Activated CD8-positive, alpha-beta memory T cell treated with anti-CD3 and anti-CD28 coated beads, Interleukin-2, amount 50 U/mL, for 4 hours (primary cell): ENCODE measurements at regions not wholly inside any gene's neighbourhood (a gene's known extent, or its start where the extent isn't known, plus 50 kb on each side); places are given as distances from the start of the nearest gene placed in this dataset.
A peak's percentile ranks its signal among the peaks of the same experiment; 100 is the strongest.
"Not testable (repeated sequence)": the region's sequence is repeated elsewhere in the genome, so short reads cannot be mapped to it uniquely, and the experiment has no call there.

Experiments used
- DNase-seq: peaks from one replicate; pipeline ENCODE4 v3.0.0-alpha.2; 2020

GRCh38 chr14:22233377-22233776 is 355.6 kb downstream of the DAD1 start:
- no peak for DNase-seq

GRCh38 chr14:22232933-22233332 is 356.1 kb downstream of the DAD1 start:
- no peak for DNase-seq

GRCh38 chr14:22232486-22232885 is 356.5 kb downstream of the DAD1 start:
- DNase-seq = no peak

GRCh38 chr14:22231018-22231417 is 358.0 kb downstream of the DAD1 start:
- peak; percentile 13 for DNase-seq

DNA sequence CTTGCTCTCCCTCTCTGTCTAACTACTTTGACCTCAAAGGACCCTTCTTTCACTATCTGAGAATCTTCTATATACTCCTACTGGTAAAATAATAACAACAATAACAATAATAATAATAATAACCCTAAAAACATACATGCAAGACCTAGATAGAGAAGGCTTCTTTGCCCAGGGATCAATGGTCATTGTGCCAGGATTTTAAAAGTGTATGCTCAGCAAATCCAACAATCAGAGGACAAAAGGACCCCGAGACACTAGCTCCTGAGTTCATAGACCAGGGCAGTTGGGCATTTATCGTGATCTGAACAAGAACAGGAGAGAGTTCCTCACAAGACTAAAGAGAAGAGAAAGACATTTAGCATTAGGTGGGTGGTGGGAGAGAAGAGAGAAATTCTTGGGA is 358.5 kb downstream of the DAD1 start:
- no peak for DNase-seq

- DNase-seq = no peak
Measured at GRCh38 chr14:22227084-22227483, 361.9 kb downstream of the DAD1 start.

DNA sequence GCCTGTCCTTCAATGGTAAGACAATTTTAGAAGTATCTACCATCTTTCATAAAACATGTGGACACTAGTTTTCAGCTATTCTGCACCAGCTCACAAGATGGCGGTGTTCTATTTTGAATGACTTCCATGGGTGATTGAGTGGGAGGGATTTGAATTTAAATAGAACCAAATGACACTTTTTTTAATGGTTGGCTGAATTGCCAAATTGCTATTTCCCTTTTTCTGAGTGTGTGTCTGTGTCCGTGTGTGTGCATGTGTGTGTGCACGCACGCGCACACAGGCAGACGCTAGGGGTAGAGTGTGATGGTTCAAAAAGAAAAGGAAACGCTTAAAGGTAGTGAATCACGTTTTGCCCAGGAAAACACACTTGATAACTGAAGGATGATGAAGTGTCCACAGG is 362.6 kb downstream of the DAD1 start:
- no peak for DNase-seq

GRCh38 chr14:22225516-22226140 is 363.4 kb downstream of the DAD1 start:
- DNase-seq = no peak

DNA sequence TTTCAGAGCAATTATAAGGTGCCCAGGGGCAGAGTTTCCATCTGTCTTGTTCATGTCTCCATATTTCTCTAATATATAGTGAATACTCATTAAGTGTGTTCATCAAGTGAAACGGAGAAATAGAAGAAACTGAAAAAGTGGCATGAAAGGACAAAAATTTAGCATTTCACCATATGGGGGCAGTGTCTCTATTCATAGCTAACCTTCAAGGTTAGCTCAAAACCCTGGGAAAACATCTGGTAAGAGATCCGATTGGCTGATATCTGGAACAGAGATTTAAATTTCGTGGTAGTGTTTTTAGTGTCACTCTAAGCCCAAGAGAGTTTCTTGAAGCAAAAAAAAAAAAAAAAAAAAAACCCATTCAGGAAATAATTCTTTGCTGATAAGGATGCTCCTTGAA is 367.5 kb downstream of the DAD1 start:
- DNase-seq = no peak

DNA sequence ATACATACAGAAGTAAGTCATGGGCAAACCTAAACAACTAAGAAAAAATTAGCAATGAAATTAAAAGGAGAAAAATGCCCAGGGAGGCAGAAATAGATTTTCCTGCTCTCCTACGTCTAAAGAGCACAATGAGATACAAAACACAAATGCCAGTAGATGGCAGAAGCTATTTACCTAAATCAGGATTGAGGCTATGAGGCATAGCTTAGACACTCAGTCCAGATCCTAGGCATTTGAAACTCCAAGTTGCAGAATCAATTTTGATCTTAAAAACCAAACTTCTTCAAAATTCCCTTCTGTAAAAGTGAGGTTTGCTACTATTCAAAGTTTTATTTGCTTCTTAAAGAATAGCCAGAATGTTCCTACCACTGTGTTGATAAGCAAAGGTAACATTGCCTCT is 368.6 kb downstream of the DAD1 start:
- no peak for DNase-seq

GRCh38 chr14:22218728-22219127 is 370.3 kb downstream of the DAD1 start:
- DNase-seq = no peak

DNA sequence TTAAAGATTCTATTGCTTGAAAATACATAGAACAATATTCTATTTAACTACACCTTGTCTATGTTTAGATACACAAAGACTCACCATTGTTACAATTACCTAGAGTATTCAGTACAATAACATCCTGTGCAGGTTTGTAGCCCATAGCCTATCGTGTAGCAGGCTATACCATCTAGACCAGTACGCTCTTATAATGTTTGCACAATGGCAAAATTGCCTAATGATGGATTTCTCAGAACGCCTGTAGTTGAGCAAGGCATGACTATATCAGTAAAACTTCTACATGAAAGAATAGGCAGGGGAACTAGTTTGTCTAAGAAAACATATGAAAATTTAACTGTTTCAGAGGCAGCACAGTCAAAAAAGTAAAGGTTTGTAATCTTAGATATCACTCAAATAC is 375.9 kb downstream of the DAD1 start:
- no peak for DNase-seq

- DNase-seq = no peak
Measured at GRCh38 chr14:22210906-22211305, 378.1 kb downstream of the DAD1 start.

DNA sequence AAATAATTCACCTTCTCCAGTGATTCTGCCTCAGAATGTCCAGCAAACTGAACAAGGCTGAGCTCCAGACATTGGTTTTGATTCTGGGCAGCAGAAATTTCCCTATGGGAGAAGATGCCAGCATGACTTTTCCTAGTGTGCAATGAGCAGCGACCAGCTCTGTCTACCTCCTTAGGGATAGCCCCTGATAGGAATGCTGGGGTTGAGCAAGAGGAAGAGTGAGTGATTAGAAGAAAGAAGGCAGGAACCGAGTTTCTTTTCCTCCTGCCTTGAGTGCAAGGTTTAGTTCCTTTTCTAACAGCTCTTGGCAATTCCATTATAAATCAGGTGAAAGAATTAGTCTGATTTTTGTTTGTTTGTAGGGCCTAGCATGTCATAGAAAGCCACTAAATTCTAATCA is 379.0 kb downstream of the DAD1 start:
- no peak for DNase-seq

DNA sequence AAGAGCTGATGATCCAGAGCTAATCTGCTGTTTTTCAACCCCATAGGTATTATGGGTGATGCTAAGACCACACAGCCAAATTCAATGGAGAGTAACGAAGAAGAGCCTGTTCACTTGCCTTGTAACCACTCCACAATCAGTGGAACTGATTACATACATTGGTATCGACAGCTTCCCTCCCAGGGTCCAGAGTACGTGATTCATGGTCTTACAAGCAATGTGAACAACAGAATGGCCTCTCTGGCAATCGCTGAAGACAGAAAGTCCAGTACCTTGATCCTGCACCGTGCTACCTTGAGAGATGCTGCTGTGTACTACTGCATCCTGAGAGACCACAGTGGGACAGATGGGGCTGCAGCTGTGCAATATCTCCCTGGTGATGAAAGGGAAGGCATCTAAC is 386.0 kb downstream of the DAD1 start:
- no peak for DNase-seq

GRCh38 chr14:22202313-22202712 is 386.7 kb downstream of the DAD1 start:
- DNase-seq = no peak

GRCh38 chr14:22200977-22201605 is 387.9 kb downstream of the DAD1 start:
- no peak for DNase-seq

DNA sequence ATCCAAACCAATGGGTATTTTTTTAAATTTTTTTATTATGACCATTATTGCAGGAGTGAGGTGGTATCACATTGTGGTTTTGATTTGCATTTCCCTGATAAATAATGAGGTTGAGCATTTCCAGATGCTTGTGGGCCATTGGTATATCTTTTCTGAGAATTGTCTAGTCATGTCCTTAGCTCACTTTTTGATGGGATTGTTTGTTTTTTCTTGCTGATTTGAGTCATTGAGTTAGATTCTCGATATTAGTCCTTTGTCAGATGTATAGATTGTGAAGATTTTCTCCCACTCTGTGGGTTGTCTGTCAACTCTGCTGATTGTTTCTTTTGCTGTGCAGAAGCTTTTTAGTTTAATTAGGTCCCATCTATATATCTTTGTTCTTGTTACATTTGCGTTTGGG is 388.9 kb downstream of the DAD1 start:
- not testable (repeated sequence) for DNase-seq

GRCh38 chr14:22194664-22195063 is 394.4 kb downstream of the DAD1 start:
- no peak for DNase-seq

DNA sequence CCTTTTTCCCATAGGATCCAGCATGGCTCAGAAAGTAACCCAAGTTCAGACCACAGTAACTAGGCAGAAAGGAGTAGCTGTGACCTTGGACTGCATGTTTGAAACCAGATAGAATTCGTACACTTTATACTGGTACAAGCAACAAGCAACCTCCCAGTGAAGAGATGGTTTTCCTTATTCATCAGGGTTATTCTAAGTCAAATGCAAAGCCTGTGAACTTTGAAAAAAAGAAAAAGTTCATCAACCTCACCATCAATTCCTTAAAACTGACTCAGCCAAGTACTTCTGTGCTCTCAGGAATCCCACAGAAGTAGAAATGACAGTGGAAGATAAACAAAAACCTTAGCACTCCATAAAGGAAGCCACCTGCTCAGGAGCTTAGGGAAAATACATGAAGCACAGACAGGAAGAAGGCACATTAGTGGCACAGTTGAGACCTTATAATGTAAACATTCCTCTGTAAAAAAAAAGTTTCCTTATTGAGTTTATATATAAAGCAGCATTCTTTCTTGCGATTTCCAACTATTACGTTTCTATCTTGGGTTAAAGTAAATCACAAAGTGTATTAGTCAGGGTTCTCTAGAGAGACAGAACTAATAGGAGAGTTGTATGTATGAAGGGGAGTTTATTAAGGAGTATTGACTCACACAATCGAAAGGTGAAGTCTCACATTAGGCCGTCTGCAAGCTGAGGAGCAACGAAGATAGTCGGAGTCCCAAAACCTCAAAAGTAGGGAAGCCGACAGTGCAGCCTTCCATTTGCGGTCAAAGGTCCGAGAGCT is 398.4 kb downstream of the DAD1 start:
- DNase-seq = no peak

- no peak for DNase-seq
Measured at GRCh38 chr14:22189881-22190280, 399.1 kb downstream of the DAD1 start.

GRCh38 chr14:22188318-22188717 is 400.7 kb downstream of the DAD1 start:
- DNase-seq = no peak

- DNase-seq = no peak
Measured at GRCh38 chr14:22185789-22186188, 403.2 kb downstream of the DAD1 start.

GRCh38 chr14:22185191-22185590 is 403.8 kb downstream of the DAD1 start:
- no peak for DNase-seq

- no peak for DNase-seq
Measured at GRCh38 chr14:22184830-22185168, 404.2 kb downstream of the DAD1 start.
